ENCODE measurements at regions not wholly inside any gene's neighbourhood (a gene's known extent, or its start where the extent isn't known, plus 50 kb on each side); places are given as distances from the start of the nearest gene placed in this dataset.

GRCh38 chr2:41484858-41485234, 563.0 kb upstream of the PKDCC start:
- H3K27ac ChIP-seq: no peak overlapping the region
- TF ChIP-seq CTCF (conservative IDR thresholded peaks at IDR 0.05) (no peak), ZFX (IDR thresholded peaks at IDR 0.05) (no peak)

DNA sequence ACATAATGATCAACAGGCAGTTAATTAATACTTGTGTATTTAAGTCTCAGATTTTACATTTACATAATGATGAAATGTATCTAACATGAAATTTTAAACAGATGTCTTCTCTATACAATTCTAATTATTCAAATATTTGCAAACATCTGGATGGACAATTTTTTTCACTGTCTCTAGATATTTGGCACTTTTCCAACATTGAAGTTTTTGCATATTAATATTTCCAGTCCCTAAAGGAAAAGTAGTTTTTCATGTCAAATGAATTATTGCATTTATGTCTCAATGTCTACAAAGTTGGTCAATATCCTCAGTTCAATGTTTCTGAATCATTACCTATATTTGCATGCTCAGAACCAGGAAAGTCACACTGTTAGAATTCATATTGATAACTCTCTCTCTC, 560.9 kb upstream of the PKDCC start:
- no peak overlapping the region for H3K27ac ChIP-seq
- no peak for TF ChIP-seq ZFX (IDR thresholded peaks at IDR 0.05)
- no peak for TF ChIP-seq CTCF (conservative IDR thresholded peaks at IDR 0.05)

DNA sequence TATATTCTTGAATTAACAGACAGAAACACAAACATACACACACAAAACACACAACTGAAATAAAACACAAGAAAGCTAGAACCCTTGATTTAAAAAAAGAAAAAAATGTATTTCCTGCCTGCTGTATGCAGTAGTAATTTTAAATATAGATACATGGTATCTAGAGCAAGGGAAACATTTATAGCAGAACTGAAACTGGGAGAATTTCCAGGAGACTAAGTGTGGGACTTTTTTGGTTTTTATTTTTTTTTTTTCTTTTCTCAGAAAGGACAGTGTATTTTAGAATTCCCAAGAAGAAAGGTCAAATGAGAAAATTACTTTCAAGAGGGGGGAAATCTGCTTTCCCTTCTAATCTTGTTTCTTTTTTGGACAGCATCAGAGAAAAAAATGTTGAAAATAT, 558.9 kb upstream of the PKDCC start:
- H3K27ac ChIP-seq: no peak overlapping the region
- TF ChIP-seq ZFX (IDR thresholded peaks at IDR 0.05): no peak
- TF ChIP-seq CTCF (conservative IDR thresholded peaks at IDR 0.05): no peak

GRCh38 chr2:41489638-41490037, 558.2 kb upstream of the PKDCC start:
- TF ChIP-seq CTCF (conservative IDR thresholded peaks at IDR 0.05): no peak
- no peak for TF ChIP-seq ZFX (IDR thresholded peaks at IDR 0.05)
- no peak overlapping the region for H3K27ac ChIP-seq

- TF ChIP-seq ZFX (IDR thresholded peaks at IDR 0.05) (no peak), CTCF (conservative IDR thresholded peaks at IDR 0.05) (no peak)
These were observed 552.8 kb upstream of the PKDCC start for GRCh38 chr2:41495050-41495449.

GRCh38 chr2:41496908-41497307, 550.9 kb upstream of the PKDCC start:
- no peak overlapping the region for H3K27ac ChIP-seq
- TF ChIP-seq CTCF (conservative IDR thresholded peaks at IDR 0.05): peak; percentile 55
- TF ChIP-seq ZFX (IDR thresholded peaks at IDR 0.05): no peak

More at GRCh38 chr2:41495050-41495449, 552.8 kb upstream of the PKDCC start:
- no peak overlapping the region for H3K27ac ChIP-seq

DNA sequence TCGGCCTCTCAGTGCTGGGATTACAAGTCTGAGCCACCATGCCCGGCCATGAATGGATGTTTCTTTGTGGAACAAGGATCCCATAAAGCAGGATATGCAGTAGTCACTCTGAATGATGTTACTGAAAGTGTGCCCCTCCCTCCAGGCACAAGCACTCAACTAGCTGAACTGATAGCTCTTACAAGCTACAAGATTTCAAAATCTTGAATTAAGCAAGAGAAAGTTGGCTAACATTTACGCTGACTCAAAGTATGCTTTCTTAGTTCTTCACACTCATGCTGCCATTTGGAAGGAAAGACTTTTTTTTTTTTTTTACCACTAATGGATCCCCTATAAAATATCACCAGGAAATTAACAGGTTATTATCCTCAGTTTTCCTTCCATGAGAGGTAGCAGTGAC, 549.0 kb upstream of the PKDCC start:
- TF ChIP-seq ZFX (IDR thresholded peaks at IDR 0.05): no peak
- TF ChIP-seq CTCF (conservative IDR thresholded peaks at IDR 0.05): no peak
- no peak overlapping the region for H3K27ac ChIP-seq
